Trophoblast cell (in vitro differentiated cells and primary cell): ENCODE measurements at regions not wholly inside any gene's neighbourhood (a gene's known extent, or its start where the extent isn't known, plus 50 kb on each side); places are given as distances from the start of the nearest gene placed in this dataset.
"Not testable (repeated sequence)": the region's sequence is repeated elsewhere in the genome, so short reads cannot be mapped to it uniquely, and the experiment has no call there.

Source experiments
- DNase-seq, 2 donors: peaks; one replicate each; pipeline ENCODE4 v3.0.0-alpha.2; 2016
- H2AFZ ChIP-seq: 2 replicates; pipeline ENCODE4 v1.6.1; 2013; ENCODE audit warnings: low read length, moderate library complexity, mild to moderate bottlenecking; ENCODE audit not compliant: insufficient read depth, poor library complexity
- H2AK5ac ChIP-seq: 2 replicates; pipeline ENCODE4 v1.6.1; 2013; ENCODE audit warnings: mild to moderate bottlenecking, low read length
- H2BK120ac ChIP-seq: 2 replicates; pipeline ENCODE4 v1.6.1; 2013; ENCODE audit warnings: low read length, mild to moderate bottlenecking, moderate library complexity; ENCODE audit not compliant: insufficient read depth, poor library complexity
- H2BK12ac ChIP-seq: 2 replicates; pipeline ENCODE4 v1.6.1; 2013; ENCODE audit warnings: mild to moderate bottlenecking, low read length, moderate library complexity
- H2BK5ac ChIP-seq: 2 replicates; pipeline ENCODE4 v1.6.1; 2013; ENCODE audit warnings: low read length, low read depth, moderate library complexity, mild to moderate bottlenecking; ENCODE audit not compliant: poor library complexity
- H3K14ac ChIP-seq: 2 replicates; pipeline ENCODE4 v1.6.1; 2013; ENCODE audit warnings: mild to moderate bottlenecking, low read length
- H3K18ac ChIP-seq: 2 replicates; pipeline ENCODE4 v1.6.1; 2013; ENCODE audit warnings: mild to moderate bottlenecking, low read length
- H3K23ac ChIP-seq: 2 replicates; pipeline ENCODE4 v1.6.1; 2013; ENCODE audit warnings: low read length
- H3K27ac ChIP-seq: 2 replicates; pipeline ENCODE4 v1.5.1; 2013; ENCODE audit warnings: low read depth, mild to moderate bottlenecking, inconsistent platforms, low read length, moderate library complexity
- H3K27me3 ChIP-seq: 2 replicates; pipeline ENCODE4 v1.6.1; 2013; ENCODE audit warnings: inconsistent platforms, mild to moderate bottlenecking, low read length, moderate library complexity; ENCODE audit not compliant: insufficient read depth
- H3K36me3 ChIP-seq, 2 experiments: 1 replicate in 1 of 2; 2 replicates in 1 of 2; pipeline ENCODE4 v1.6.1; 2013; ENCODE audit warnings: low read length in 2 of 2, mild to moderate bottlenecking in 2 of 2, moderate library complexity in 1 of 2; ENCODE audit not compliant: insufficient read depth in 2 of 2, control insufficient read depth in 1 of 2
- H3K4ac ChIP-seq: 2 replicates; pipeline ENCODE4 v1.6.1; 2013; ENCODE audit warnings: low read depth, mild to moderate bottlenecking, low read length, moderate library complexity
- H3K4me1 ChIP-seq, 2 experiments: 1 replicate in 1 of 2; 2 replicates in 1 of 2; pipeline ENCODE4 v1.6.1; 2013; ENCODE audit warnings: low read length in 2 of 2, mild to moderate bottlenecking in 2 of 2, moderate library complexity in 1 of 2; ENCODE audit not compliant: insufficient read depth in 2 of 2, control insufficient read depth in 1 of 2
- H3K4me2 ChIP-seq: 2 replicates; pipeline ENCODE4 v1.6.1; 2013; ENCODE audit warnings: inconsistent platforms, mild to moderate bottlenecking, low read length, moderate library complexity
- H3K4me3 ChIP-seq: 2 replicates; pipeline ENCODE4 v1.5.1; 2013; ENCODE audit warnings: mild to moderate bottlenecking, low read depth, low read length, inconsistent platforms
- H3K79me1 ChIP-seq: one replicate; pipeline ENCODE4 v1.6.1; 2013; ENCODE audit warnings: low read length
- H3K79me2 ChIP-seq: 2 replicates; pipeline ENCODE4 v1.6.1; 2013; ENCODE audit warnings: low read length, mild to moderate bottlenecking; ENCODE audit not compliant: control insufficient read depth, insufficient read depth, poor library complexity
- H3K9ac ChIP-seq: 2 replicates; pipeline ENCODE4 v1.6.1; 2013; ENCODE audit warnings: mild to moderate bottlenecking, low read length
- H3K9me3 ChIP-seq: 2 replicates; pipeline ENCODE4 v1.6.1; 2013; ENCODE audit warnings: low read depth, mild to moderate bottlenecking, control low read depth, inconsistent platforms, low read length; ENCODE audit not compliant: insufficient read depth
- H4K12ac ChIP-seq: 2 replicates; pipeline ENCODE4 v1.6.1; 2013; ENCODE audit warnings: low read depth, mild to moderate bottlenecking, low read length, moderate library complexity
- H4K8ac ChIP-seq: 2 replicates; pipeline ENCODE4 v1.6.1; 2013; ENCODE audit warnings: low read depth, mild to moderate bottlenecking, low read length, moderate library complexity
- H4K91ac ChIP-seq: one replicate; pipeline ENCODE4 v1.6.1; 2013; ENCODE audit warnings: low read depth, mild to moderate bottlenecking, low read length, moderate library complexity
- WGBS: extraction: QIAGEN DNeasy Blood & Tissue Kit; methylation state at CpG from one replicate; pipeline ENCODE4 v1.1.7; 2013; ENCODE audit warnings: missing lambda C conversion rate; ENCODE audit not compliant: insufficient read length, insufficient coverage; ENCODE audit errors: extremely low coverage; 5-methylcytosine and 5-hydroxymethylcytosine counted together

DNA sequence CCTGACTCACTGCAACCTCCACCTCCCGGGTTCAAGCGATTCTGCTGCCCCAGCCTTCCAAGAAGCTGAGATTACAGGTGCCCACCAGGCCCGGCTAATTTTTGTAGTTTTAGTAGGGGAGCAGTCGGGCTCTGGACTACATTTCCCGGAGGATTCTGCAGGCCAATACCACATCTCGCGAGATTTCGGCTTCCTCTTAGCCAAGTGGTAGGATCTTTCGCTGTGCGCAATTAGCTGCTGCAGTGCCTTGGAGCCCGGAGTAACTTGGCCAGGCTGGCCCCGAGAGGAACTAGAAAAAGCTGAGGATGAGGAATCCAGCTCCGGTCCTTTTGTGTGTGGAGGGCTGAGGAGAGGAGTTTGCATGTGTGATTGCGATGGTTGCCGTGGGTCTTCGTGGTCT, 382.5 kb downstream of the SPATA31A7 start:
- not testable (repeated sequence) for H3K23ac ChIP-seq

DNA sequence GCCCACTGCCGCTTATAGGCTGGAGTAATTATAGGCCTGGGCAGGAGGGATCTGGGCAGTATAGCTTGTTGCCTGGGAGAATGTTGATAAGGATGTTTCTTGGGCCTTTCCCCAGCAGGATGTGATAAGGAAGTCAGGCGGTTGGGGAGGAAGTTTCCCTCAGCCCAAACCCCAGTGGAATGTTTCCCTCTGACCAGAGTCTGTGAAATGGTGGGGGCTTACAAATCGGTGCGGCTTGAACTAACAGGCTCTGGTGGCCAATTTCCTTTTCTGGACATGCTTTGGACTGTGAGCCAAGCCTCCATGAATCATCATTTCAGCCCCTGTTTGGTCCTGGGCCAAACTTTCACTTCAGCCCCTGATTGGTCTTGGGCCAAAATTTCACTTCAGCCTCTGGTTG, 383.6 kb downstream of the SPATA31A7 start:
- H2AK5ac ChIP-seq, H4K91ac ChIP-seq, H3K9ac ChIP-seq, H3K14ac ChIP-seq, H3K23ac ChIP-seq, H3K79me1 ChIP-seq, H2BK5ac ChIP-seq, H3K4ac ChIP-seq, H3K27ac ChIP-seq, H3K27me3 ChIP-seq, DNase-seq, H2AFZ ChIP-seq, H3K18ac ChIP-seq, H3K36me3 ChIP-seq, H2BK12ac ChIP-seq, H2BK120ac ChIP-seq, H3K4me2 ChIP-seq, H3K9me3 ChIP-seq, H3K4me1 ChIP-seq, H4K12ac ChIP-seq, H4K8ac ChIP-seq, H3K79me2 ChIP-seq, H3K4me3 ChIP-seq: not testable (repeated sequence)
- no CpG with 5 or more reads among the region's 4 CpGs for WGBS

More for the DNA sequence above, 382.5 kb downstream of the SPATA31A7 start:
- H3K79me2 ChIP-seq, H3K4me1 ChIP-seq, H4K91ac ChIP-seq, H3K79me1 ChIP-seq, H2AFZ ChIP-seq, H3K36me3 ChIP-seq, H3K14ac ChIP-seq, H3K4ac ChIP-seq, H2BK12ac ChIP-seq, H3K4me3 ChIP-seq, H4K8ac ChIP-seq, H3K27ac ChIP-seq, H2BK5ac ChIP-seq, H4K12ac ChIP-seq, H2BK120ac ChIP-seq, H3K9ac ChIP-seq, H3K9me3 ChIP-seq, H2AK5ac ChIP-seq, DNase-seq, H3K18ac ChIP-seq, H3K27me3 ChIP-seq, H3K4me2 ChIP-seq: not testable (repeated sequence)
- no CpG with 5 or more reads among the region's 16 CpGs for WGBS
